Osteoblast (primary cell): ENCODE measurements at regions not wholly inside any gene's neighbourhood (a gene's known extent, or its start where the extent isn't known, plus 50 kb on each side); places are given as distances from the start of the nearest gene placed in this dataset.

Experiments
- DNase-seq: peaks from one replicate; pipeline ENCODE4 v3.0.0; 2011; ENCODE audit warnings: low spot score, mixed read lengths; ENCODE audit not compliant: insufficient read length; ENCODE audit errors: missing footprints
- H2AFZ ChIP-seq: 2 replicates; pipeline ENCODE4 v1.6.0; 2011; ENCODE audit warnings: mild to moderate bottlenecking, low read length
- H3K27ac ChIP-seq: 2 replicates; pipeline ENCODE4 v1.5.1; 2011; ENCODE audit warnings: mild to moderate bottlenecking, low read depth, low read length, moderate library complexity
- H3K27me3 ChIP-seq: 2 replicates; pipeline ENCODE4 v1.6.0; 2012; ENCODE audit warnings: mild to moderate bottlenecking, control low read depth, inconsistent platforms, low read length, moderate library complexity; ENCODE audit not compliant: insufficient read depth
- H3K36me3 ChIP-seq: 2 replicates; pipeline ENCODE4 v1.5.1; 2011; ENCODE audit warnings: mild to moderate bottlenecking, low read length, control low read depth, moderate library complexity; ENCODE audit not compliant: insufficient read depth
- H3K4me1 ChIP-seq: 2 replicates; pipeline ENCODE4 v1.5.1; 2011; ENCODE audit warnings: mild to moderate bottlenecking, low read length, control low read depth, moderate library complexity; ENCODE audit not compliant: insufficient read depth
- H3K4me2 ChIP-seq: 2 replicates; pipeline ENCODE4 v1.6.0; 2011; ENCODE audit warnings: mild to moderate bottlenecking, low read length; ENCODE audit not compliant: insufficient read depth
- H3K4me3 ChIP-seq: fragments of 200-600 bp; sonication (generic); 3 replicates; pipeline ENCODE4 v1.5.1; 2012; ENCODE audit warnings: mild to moderate bottlenecking, low read length, inconsistent platforms; ENCODE audit not compliant: insufficient read depth
- H3K79me2 ChIP-seq: 2 replicates; pipeline ENCODE4 v1.6.0; 2012; ENCODE audit warnings: mild to moderate bottlenecking, low read length, control low read depth, inconsistent platforms; ENCODE audit not compliant: insufficient read depth
- H3K9me3 ChIP-seq: 2 replicates; pipeline ENCODE4 v1.5.1; 2011; ENCODE audit warnings: low read depth, low read length, control low read depth
- H4K20me1 ChIP-seq: 2 replicates; pipeline ENCODE4 v1.6.0; 2012; ENCODE audit warnings: mild to moderate bottlenecking, low read length, control low read depth; ENCODE audit not compliant: insufficient read depth
- TF ChIP-seq, protein P1 (sequence below): IDR thresholded peaks from 2 replicates; pipeline ENCODE4 v1.5.1; 2011; ENCODE audit warnings: mild to moderate bottlenecking, low read depth, low read length, moderate library complexity; ENCODE audit errors: extremely low read depth

DNA sequence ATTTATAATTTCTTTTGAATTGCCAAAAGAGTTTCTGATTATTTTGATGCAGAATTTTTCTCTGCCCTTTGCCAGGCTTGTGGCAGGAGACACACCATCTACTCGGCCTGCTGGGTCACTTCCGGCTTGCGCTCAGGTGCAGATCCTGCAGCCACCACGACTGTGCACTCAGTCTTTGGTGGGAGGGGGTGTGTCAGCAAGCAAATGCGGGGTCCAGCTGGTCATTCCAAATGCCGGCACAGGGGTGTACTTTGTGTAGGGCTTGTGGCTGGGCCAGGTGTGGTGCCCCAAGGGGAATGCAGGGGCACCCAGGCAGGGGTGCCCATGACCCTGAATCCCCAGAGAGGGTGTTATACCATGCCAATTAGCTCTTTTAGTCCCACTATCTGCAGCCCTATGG lies 673.0 kb downstream of the TLL1 start:
- Histone ChIP-seq H3K9me3 (no peaks in the 10 kb centered on the region), H3K27ac (no peak overlapping the region), H3K27me3 (no peaks in the 10 kb centered on the region), H4K20me1 (no peaks in the 10 kb centered on the region), H3K79me2 (no peaks in the 10 kb centered on the region), H3K4me2 (no peak overlapping the region), H3K36me3 (no peaks in the 10 kb centered on the region), H2AFZ (no peak overlapping the region), H3K4me3 (no peak overlapping the region), H3K4me1 (no peaks in the 10 kb centered on the region)
- DNase-seq: no peak
- TF ChIP-seq, protein P1, sequence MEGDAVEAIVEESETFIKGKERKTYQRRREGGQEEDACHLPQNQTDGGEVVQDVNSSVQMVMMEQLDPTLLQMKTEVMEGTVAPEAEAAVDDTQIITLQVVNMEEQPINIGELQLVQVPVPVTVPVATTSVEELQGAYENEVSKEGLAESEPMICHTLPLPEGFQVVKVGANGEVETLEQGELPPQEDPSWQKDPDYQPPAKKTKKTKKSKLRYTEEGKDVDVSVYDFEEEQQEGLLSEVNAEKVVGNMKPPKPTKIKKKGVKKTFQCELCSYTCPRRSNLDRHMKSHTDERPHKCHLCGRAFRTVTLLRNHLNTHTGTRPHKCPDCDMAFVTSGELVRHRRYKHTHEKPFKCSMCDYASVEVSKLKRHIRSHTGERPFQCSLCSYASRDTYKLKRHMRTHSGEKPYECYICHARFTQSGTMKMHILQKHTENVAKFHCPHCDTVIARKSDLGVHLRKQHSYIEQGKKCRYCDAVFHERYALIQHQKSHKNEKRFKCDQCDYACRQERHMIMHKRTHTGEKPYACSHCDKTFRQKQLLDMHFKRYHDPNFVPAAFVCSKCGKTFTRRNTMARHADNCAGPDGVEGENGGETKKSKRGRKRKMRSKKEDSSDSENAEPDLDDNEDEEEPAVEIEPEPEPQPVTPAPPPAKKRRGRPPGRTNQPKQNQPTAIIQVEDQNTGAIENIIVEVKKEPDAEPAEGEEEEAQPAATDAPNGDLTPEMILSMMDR: no peak

DNA sequence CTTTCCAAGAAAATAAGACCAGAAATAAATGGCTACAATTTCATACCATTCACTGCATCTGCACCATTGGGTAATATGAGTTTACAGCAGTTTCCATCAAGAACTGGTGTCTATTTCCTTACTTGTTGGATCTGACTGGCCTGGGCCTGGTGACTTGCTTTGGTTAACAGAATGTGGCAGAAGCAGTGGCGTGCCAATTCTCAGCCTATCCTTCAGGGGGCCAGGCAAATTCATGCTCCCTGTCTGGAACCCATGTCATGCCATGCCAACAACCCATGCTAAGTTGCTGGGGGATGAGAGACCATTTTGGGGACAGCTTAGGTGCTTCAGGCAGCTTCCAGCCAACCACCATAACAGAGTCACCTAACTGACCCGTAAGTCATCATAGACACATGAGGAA lies 656.7 kb downstream of the SPOCK3 start:
- TF ChIP-seq, protein P1: no peak
- no peaks in the 10 kb centered on the region for H3K4me1 ChIP-seq
- H3K27ac ChIP-seq: no peak overlapping the region
- no peaks in the 10 kb centered on the region for H3K36me3 ChIP-seq
- H3K9me3 ChIP-seq: no peaks in the 10 kb centered on the region
- no peaks in the 10 kb centered on the region for H3K79me2 ChIP-seq
- peak overlapping the region; percentile 24 for H2AFZ ChIP-seq
- H3K4me2 ChIP-seq: no peak overlapping the region
- H3K27me3 ChIP-seq: no peaks in the 10 kb centered on the region
- no peak for DNase-seq
- no peaks in the 10 kb centered on the region for H4K20me1 ChIP-seq
- H3K4me3 ChIP-seq: no peak overlapping the region

DNA sequence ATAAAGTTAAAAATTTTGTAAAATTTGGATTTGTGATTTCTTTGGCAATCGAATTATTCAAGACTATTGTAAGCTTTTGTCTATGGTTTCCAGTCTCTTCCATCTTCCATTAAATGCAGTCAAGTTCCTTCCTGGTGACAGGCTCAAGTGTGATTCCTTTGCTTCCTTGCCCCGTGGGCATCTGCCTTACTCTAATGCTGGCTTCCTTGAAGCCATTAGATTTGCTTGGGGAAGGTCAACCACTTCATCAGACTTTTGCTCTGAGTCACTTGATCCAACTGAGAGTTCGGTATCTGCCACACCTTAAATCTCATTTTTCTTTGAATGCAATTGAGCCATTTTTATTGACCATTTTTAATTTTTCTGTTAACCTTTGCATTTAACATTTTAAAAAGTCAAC lies 648.8 kb downstream of the SPOCK3 start:
- H2AFZ ChIP-seq: peak overlapping the region; percentile 24
- no peak overlapping the region for H3K4me2 ChIP-seq
- TF ChIP-seq, protein P1: no peak
- H3K9me3 ChIP-seq: no peaks in the 10 kb centered on the region
- H3K36me3 ChIP-seq: no peaks in the 10 kb centered on the region
- no peak overlapping the region for H3K4me3 ChIP-seq
- no peak for DNase-seq
- H3K4me1 ChIP-seq: no peaks in the 10 kb centered on the region
- no peak overlapping the region for H3K27ac ChIP-seq
- H4K20me1 ChIP-seq: no peaks in the 10 kb centered on the region
- no peaks in the 10 kb centered on the region for H3K27me3 ChIP-seq
- no peaks in the 10 kb centered on the region for H3K79me2 ChIP-seq

DNA sequence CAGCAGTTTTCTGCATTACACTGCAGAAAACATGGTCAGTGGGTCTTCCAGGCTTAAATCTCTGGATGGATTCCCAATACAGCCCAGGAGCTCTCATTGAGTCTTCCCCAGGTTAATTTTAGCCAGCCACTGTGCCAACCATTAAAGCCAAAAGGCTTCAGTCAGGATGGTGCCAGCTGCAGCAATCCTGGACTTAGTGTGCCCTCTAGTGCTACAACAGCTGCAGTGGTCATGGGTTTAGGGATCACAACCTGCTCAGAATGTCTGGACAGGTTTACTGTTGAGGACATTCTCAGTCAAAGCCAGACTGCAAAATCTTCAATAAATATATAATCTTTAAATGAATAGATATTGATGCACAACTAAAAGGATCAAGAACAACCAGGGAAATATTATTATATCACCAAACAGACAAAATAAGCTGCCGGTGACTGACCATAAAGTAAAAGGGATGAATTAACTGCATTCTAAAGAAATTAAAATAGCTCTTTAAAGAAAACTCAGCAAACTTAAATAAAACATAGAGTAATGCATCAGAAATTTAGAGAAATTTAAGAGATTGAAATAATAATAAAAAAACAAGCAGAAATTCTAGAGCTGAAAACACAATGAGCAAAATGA lies 639.9 kb downstream of the SPOCK3 start:
- DNase-seq: peak; percentile 77

More for the DNA sequence above, 639.9 kb downstream of the SPOCK3 start:
- no peaks in the 10 kb centered on the region for H3K36me3 ChIP-seq
- H3K27ac ChIP-seq: no peak overlapping the region
- H4K20me1 ChIP-seq: no peaks in the 10 kb centered on the region
- H3K4me1 ChIP-seq: no peaks in the 10 kb centered on the region
- H3K79me2 ChIP-seq: no peaks in the 10 kb centered on the region
- H3K4me3 ChIP-seq: no peak overlapping the region
- no peak overlapping the region for H3K4me2 ChIP-seq
- TF ChIP-seq, protein P1: peak; percentile 71
- H2AFZ ChIP-seq: peak overlapping the region; percentile 14
- H3K27me3 ChIP-seq: no peaks in the 10 kb centered on the region
- no peaks in the 10 kb centered on the region for H3K9me3 ChIP-seq
